HG02642 (cell line): ENCODE measurements at regions not wholly inside any gene's neighbourhood (a gene's known extent, or its start where the extent isn't known, plus 50 kb on each side); places are given as distances from the start of the nearest gene placed in this dataset.
"Not testable (repeated sequence)": the region's sequence is repeated elsewhere in the genome, so short reads cannot be mapped to it uniquely, and the experiment has no call there.

Experiments
- ATAC-seq: cut with Tn5 transposase; IDR thresholded peaks from one replicate; pipeline ENCODE4 v1.9.1; 2021; ENCODE audit warnings: mild to moderate bottlenecking; ENCODE audit not compliant: unreplicated experiment, poor library complexity

DNA sequence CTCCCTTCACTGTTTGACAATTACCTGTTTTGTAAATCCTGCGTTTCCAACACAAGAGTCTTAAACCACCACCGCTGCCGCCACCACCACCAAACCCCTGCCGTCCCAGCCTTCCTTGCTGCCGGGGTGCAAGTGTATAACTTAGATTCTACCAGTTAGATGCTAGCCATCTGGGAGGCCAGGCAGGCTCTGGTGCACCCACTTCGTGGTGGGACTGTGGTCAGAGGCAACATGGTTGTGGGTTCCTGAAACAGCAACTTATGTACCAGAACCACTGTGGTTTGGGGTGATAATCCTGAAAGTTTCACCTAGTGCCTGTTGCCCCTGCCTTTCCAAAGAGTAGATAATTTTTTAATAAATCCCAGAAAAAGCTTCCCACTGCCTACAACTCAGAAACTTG is 510.5 kb downstream of the CCSER2 start:
- ATAC-seq = no peak

DNA sequence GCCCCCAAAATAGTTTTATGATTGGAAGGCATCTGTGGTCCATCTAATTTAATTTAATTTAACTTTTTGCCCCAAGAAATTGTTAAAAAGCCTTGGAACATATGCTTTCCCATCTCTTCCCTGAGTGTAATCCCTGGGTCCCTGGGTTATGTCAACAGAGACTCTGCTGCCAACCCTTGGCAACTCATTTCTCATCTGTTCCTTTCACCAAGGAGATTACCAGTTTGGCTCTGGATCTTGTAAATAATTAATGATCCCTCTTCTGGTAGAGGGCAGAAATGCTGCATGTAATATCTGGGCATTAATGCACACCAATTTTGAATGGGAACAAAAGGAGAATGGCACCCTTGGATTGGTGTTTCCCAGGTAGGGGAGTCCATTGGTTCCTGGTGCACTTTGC is 514.2 kb downstream of the CCSER2 start:
- no peak for ATAC-seq

- no peak for ATAC-seq
These were observed 516.1 kb downstream of the CCSER2 start for GRCh38 chr10:84844461-84844860.

GRCh38 chr10:84845628-84846261 is 517.4 kb downstream of the CCSER2 start:
- ATAC-seq = peak; percentile 54

- no peak for ATAC-seq
These were observed 518.4 kb downstream of the CCSER2 start for GRCh38 chr10:84846658-84847316.

DNA sequence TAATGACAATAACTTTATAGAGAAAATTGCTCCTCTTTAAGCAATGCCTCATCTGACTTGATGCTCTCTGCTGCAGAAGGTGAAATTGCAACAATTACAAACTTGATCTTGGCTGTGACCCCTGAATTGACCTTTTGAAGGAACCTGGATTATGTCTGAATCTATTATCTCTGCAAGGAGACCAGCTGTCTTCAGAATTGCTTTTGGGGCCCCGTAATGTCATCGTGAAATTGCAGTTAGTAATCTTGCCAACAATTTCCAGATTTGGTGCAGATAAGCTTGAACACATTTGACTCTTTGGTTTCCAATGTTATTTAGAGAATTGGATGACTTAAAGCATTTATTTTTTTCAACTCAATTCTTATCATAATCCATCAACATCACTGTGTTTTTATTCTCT is 520.6 kb downstream of the CCSER2 start:
- ATAC-seq = no peak

DNA sequence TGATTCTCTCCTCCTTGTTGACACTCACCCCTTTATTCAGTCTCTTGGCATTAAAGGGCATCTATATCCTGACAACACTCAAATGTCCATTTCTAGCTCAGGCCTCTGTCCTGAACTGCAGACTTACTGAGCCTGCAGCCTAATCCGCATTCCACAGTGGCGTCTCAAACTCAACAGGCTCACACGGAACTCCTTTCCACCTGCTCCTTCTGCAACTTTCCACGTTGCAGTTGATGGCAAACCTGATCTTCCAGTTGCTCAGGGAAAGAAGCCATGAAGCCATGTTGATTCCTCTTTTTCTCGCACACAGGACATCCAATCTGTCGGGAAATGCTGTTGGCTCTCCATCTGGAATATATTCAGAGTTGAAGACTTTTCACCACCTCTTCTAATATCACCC is 522.4 kb downstream of the CCSER2 start:
- ATAC-seq = no peak

- no peak for ATAC-seq
These were observed 526.0 kb downstream of the CCSER2 start for GRCh38 chr10:84854439-84854838.

DNA sequence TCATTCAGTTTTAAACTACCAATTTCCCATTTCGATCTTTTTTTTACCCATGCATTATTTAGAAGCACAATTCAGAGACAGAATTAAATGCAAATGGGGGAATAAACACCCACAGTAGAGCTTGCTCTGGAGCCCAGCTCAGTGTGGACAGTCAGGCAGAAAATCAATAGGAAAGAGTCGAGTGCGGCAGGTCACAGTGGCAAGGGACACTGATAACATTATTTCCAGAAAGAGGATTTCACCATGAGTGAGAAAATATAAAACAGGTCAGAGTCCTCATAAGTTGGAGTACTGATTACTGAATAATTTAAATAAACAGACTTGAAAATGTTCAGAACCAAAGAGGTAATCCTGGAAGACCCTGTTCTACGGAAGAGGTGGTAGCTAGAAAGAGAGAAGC is 532.5 kb downstream of the CCSER2 start:
- no peak for ATAC-seq

- no peak for ATAC-seq
These were observed 534.2 kb downstream of the CCSER2 start for GRCh38 chr10:84862551-84862950.

DNA sequence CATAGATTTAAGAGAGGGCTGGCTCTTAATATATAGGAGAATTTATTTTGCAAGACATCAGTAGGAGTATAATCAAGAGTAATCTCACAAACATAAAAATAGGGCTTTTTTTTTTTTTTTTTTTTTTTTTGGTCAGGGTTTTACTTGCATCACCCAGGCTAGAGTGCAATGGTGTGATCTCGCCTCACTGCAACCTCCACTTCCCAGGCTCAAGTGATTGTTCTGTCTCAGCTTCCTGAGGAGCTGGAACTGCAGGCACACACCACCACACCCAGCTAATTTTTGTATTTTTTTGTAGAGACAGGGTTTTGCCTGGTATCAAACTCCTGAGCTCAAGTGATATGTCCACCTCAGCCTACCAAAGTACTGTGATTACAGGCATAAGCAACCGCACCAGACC is 535.3 kb downstream of the CCSER2 start:
- ATAC-seq = no peak

GRCh38 chr10:84876116-84876999 is 548.0 kb downstream of the CCSER2 start:
- no peak for ATAC-seq

DNA sequence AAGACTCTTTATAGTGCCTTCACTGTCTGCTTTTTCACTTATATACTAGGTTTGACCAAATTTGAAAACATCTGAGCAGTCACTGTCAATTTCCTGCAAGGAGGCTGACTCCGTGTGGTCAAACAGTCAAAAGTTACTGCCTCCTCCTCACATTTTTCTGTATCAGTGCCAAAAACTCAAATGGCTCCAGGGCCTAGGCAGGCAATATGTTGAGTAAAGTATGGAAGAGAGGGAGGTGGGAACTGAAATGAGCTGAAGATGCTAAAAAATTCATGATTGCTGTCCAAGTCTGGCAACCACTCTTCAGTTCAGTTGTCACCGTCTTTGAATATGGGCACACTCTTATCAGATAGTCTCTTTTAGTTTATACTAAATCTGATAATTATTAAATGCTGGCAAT is 551.6 kb downstream of the CCSER2 start:
- no peak for ATAC-seq

- ATAC-seq = not testable (repeated sequence)
These were observed 553.3 kb downstream of the CCSER2 start for GRCh38 chr10:84881696-84882095.

DNA sequence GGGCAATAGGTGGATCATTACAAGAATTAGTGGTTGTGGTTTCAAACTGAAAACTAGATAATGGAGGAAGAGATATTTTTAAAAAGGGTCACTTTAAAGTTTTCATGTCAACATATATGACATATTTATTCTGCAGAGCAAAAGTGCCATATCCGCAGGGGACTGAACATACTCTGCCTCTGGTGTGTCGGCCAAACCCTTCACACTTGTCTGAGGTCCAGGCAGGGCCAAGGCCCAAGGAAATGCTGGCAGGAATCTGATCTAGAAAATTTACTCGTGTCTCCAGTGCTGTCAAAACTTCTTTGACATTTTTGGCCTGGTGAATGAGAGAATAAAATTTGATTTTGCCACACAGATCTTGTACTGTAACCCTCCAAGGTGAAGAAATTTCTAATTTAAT is 562.3 kb downstream of the CCSER2 start:
- ATAC-seq = no peak

DNA sequence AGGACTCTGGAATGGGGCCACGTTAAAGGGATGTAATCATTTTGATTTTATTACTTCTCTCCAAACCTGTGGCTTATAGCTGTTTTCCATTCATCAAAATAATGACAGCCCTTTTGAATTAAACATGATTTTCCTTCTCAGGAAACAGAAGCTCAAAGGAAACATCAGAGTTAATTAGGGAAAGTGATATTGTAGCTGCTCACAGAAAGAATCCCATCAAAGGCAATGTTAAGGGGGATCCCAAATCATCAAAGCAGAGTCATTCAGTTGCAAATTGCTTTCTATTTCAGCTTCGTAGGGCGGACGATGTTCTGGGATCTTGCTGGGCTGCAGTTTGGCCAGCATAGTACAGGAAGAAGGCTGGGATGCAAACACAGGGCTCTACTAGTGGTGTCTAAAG is 563.2 kb downstream of the CCSER2 start:
- ATAC-seq = no peak

DNA sequence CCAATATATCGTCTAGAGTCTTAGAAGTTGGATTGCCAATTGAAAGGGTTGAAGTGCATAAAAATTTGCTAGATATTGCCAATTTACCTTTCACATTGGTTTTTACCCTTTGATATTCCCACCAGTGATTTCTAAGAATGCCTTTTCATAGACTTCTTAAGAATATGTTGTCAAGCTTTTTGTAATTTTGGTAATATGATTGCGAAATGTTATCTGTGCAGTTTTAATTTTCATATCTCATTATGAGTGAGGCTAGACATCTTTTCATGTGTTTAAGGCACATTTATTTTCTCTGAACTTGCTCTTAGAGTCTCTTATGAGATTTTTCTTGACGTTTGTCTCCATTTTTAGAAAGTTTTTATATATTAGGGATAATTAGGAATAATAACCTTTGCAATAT is 567.2 kb downstream of the CCSER2 start:
- no peak for ATAC-seq

DNA sequence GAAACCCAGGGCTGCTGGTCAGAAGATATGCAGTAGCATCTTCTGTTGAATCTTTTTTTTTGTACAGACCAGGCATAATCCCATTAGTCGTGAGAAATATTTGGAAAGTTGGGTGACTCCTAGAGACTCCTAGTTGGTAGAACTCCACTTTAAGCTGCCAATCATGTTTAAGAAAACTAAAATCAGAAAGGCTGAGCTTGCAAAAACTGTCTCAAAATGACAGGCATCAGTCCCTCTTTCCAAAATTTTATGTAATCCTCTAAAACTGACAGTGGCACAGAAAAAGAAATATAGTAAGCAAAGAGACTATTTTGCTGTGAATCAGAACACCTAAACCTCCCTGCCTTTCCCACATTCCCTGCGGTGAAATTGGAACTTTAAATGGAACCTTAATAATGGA is 568.5 kb downstream of the CCSER2 start:
- no peak for ATAC-seq

DNA sequence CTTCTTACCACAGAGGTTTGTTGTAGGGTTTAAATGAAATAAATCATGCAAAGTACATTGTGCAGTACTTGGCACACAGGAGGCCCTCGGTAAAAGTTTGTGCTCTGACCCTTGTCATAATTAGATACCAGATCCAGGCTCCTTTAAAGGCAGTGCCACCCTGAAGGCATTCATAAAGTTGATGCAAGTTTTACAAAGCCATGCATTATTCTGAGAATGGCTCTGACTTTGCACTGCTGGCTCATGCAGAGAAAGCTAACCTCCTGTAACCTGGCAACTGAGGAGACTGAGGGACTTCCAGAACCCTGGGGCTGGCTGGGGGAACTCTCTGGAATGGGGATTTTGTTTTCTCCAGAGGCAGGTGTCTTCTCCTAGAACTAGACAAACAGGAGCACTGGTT is 570.9 kb downstream of the CCSER2 start:
- no peak for ATAC-seq

DNA sequence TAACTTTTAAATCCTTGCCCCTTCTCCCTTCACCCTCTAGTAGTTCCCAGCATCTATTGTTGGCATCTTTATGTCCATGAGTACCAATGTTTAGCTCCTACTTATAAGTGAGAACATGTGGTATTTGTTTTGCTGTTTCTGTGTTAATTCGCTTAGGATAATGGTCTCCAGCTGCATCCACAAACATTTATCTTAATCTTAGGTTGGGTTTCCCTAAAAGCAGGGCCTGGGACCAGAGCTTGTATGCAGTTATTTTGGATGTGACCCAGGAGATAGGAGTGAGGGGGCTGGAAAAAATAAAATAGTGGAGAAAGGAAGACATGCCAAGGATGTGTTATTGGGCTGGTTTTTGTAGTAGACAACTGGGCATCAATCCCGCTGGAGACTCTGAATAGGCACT is 571.8 kb downstream of the CCSER2 start:
- no peak for ATAC-seq

DNA sequence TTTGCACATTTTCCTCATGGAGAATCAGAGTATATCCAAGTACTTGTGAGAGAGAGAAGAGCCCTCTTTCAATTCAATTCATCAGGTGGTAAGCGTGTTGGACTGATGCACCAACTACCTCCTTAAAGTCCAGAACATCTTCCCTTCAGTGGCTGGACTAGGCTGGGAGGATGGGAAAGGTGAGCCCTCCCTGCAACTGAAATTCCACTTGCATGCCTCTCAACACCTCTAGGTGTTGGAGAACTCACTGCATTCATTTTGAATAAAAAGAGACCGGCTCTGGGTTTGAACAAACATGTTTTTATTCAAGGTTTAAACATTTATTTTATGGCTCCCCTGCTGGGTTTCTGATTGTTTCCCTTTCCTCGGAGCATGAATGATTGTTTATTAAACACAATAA is 573.5 kb downstream of the CCSER2 start:
- ATAC-seq = no peak
